Activated T-helper 17 cell treated with anti-CD3 and anti-CD28 coated beads, Interleukin-2, amount 50 U/mL, for 72 hours (primary cell): ENCODE measurements at regions not wholly inside any gene's neighbourhood (a gene's known extent, or its start where the extent isn't known, plus 50 kb on each side); places are given as distances from the start of the nearest gene placed in this dataset.
"Not testable (repeated sequence)": the region's sequence is repeated elsewhere in the genome, so short reads cannot be mapped to it uniquely, and the experiment has no call there.

ENCODE experiments used
- ATAC-seq: fragments of 150-1000 bp; cut with Tn5 transposase; replicated peaks from 2 replicates; pipeline ENCODE4 v1.10.0; 2021; ENCODE audit warnings: mild to moderate bottlenecking, moderate library complexity
- H3K27ac Mint-ChIP-seq: one replicate; pipeline ENCODE4 v1.8.0; 2022; ENCODE audit warnings: mixed read lengths
- H3K27me3 Mint-ChIP-seq: one replicate; pipeline ENCODE4 v1.8.0; 2022; ENCODE audit warnings: mixed read lengths
- H3K36me3 Mint-ChIP-seq: one replicate; pipeline ENCODE4 v1.8.0; 2022; ENCODE audit warnings: low read depth, mild to moderate bottlenecking, mixed read lengths
- H3K4me1 Mint-ChIP-seq: one replicate; pipeline ENCODE4 v1.8.0; 2022; ENCODE audit warnings: mixed read lengths
- H3K4me3 Mint-ChIP-seq: one replicate; pipeline ENCODE4 v1.8.0; 2022; ENCODE audit warnings: mild to moderate bottlenecking, mixed read lengths
- H3K9me3 Mint-ChIP-seq: one replicate; pipeline ENCODE4 v1.8.0; 2022; ENCODE audit warnings: mixed read lengths

- no peaks in the 10 kb centered on the region for H3K36me3 Mint-ChIP-seq
- no peaks in the 10 kb centered on the region for H3K4me1 Mint-ChIP-seq
- H3K27ac Mint-ChIP-seq, result no peak overlapping the region
- H3K9me3 Mint-ChIP-seq, result no peaks in the 10 kb centered on the region
- no peak overlapping the region for H3K4me3 Mint-ChIP-seq
- ATAC-seq, result no peak
- peaks cover 18% of the 10 kb centered on the region for H3K27me3 Mint-ChIP-seq
Measured at GRCh38 chr14:56059054-56059453, 59.2 kb upstream of the PELI2 start.

- H3K9me3 Mint-ChIP-seq, result no peaks in the 10 kb centered on the region
- no peaks in the 10 kb centered on the region for H3K36me3 Mint-ChIP-seq
- no peak for ATAC-seq
- H3K27ac Mint-ChIP-seq, result no peak overlapping the region
- H3K4me1 Mint-ChIP-seq, result peaks cover 5% of the 10 kb centered on the region
- H3K27me3 Mint-ChIP-seq, result peaks cover 21% of the 10 kb centered on the region
- no peak overlapping the region for H3K4me3 Mint-ChIP-seq
Measured at GRCh38 chr14:56061051-56061450, 57.2 kb upstream of the PELI2 start.

- no peak overlapping the region for H3K27ac Mint-ChIP-seq
- ATAC-seq, result no peak
- no peaks in the 10 kb centered on the region for H3K9me3 Mint-ChIP-seq
- H3K4me3 Mint-ChIP-seq, result no peak overlapping the region
- no peaks in the 10 kb centered on the region for H3K36me3 Mint-ChIP-seq
- H3K27me3 Mint-ChIP-seq, result peaks cover 21% of the 10 kb centered on the region
- peaks cover 5% of the 10 kb centered on the region for H3K4me1 Mint-ChIP-seq
Measured at GRCh38 chr14:56063131-56063530, 55.1 kb upstream of the PELI2 start.

- Mint-ChIP-seq H3K27ac (no peak overlapping the region), H3K9me3 (no peaks in the 10 kb centered on the region), H3K27me3 (peaks cover 13% of the 10 kb centered on the region), H3K4me1 (peaks cover 5% of the 10 kb centered on the region), H3K4me3 (no peak overlapping the region), H3K36me3 (no peaks in the 10 kb centered on the region)
- no peak for ATAC-seq
Measured at GRCh38 chr14:56064513-56064912, 53.7 kb upstream of the PELI2 start.

- H3K27me3 Mint-ChIP-seq, H3K4me1 Mint-ChIP-seq, H3K27ac Mint-ChIP-seq, H3K4me3 Mint-ChIP-seq, H3K9me3 Mint-ChIP-seq, H3K36me3 Mint-ChIP-seq, ATAC-seq: not testable (repeated sequence)
Measured at GRCh38 chr14:56065199-56065598, 53.0 kb upstream of the PELI2 start.

- Mint-ChIP-seq H3K27me3 (peaks cover 7% of the 10 kb centered on the region), H3K4me3 (no peak overlapping the region), H3K9me3 (no peaks in the 10 kb centered on the region), H3K36me3 (no peaks in the 10 kb centered on the region), H3K4me1 (peaks cover 5% of the 10 kb centered on the region), H3K27ac (no peak overlapping the region)
- ATAC-seq, result peak; percentile 34
Measured at GRCh38 chr14:56065621-56066290, 52.5 kb upstream of the PELI2 start.
